ENCODE measurements at regions not wholly inside any gene's neighbourhood (a gene's known extent, or its start where the extent isn't known, plus 50 kb on each side); places are given as distances from the start of the nearest gene placed in this dataset.
A peak's percentile ranks its signal among the peaks of the same experiment; 100 is the strongest.

GRCh38 chr2:126971481-126972278 lies 73.0 kb downstream of the TEX51 start:
- Histone ChIP-seq H3K27ac (replicated peaks) (no peak overlapping the region), H3K4me3 (replicated peaks; ENCODE audit: insufficient read depth, low read length) (peak overlapping the region; percentile 26), H3K27me3 (ENCODE audit: insufficient read depth, poor library complexity, severe bottlenecking) (peaks cover 16% of the 10 kb centered on the region)
- DNase-seq (ENCODE audit: low read depth in 1 of 2, low spot score in 1 of 2): peak; percentile 53 to 69
- TF ChIP-seq GABPA (IDR thresholded peaks at IDR 0.05; ENCODE audit: low read depth) (no peak), SPI1 (IDR thresholded peaks at IDR 0.05; ENCODE audit: borderline replicate concordance, low read depth) (no peak), CTCF (IDR thresholded peaks at IDR 0.05; ENCODE audit: insufficient read depth, low read length) (peak; percentile 58), POLR2AphosphoS5 (IDR thresholded peaks at IDR 0.05; ENCODE audit: low read depth) (no peak), REST (IDR thresholded peaks at IDR 0.05; ENCODE audit: insufficient replicate concordance, low read depth) (no peak)

GRCh38 chr2:126972279-126972626 lies 73.6 kb downstream of the TEX51 start:
- Histone ChIP-seq H3K27me3 (ENCODE audit: insufficient read depth, poor library complexity, severe bottlenecking) (peaks cover 16% of the 10 kb centered on the region), H3K27ac (replicated peaks) (no peak overlapping the region), H3K4me3 (replicated peaks; ENCODE audit: insufficient read depth, low read length) (no peak overlapping the region)
- no peak for TF ChIP-seq GABPA (IDR thresholded peaks at IDR 0.05; ENCODE audit: low read depth)
- TF ChIP-seq CTCF (IDR thresholded peaks at IDR 0.05; ENCODE audit: insufficient read depth, low read length): no peak
- no peak for TF ChIP-seq POLR2AphosphoS5 (IDR thresholded peaks at IDR 0.05; ENCODE audit: low read depth)
- TF ChIP-seq REST (IDR thresholded peaks at IDR 0.05; ENCODE audit: insufficient replicate concordance, low read depth): no peak
- no peak for TF ChIP-seq SPI1 (IDR thresholded peaks at IDR 0.05; ENCODE audit: borderline replicate concordance, low read depth)
- no peak for DNase-seq (ENCODE audit: low read depth in 1 of 2, low spot score in 1 of 2)

- Histone ChIP-seq H3K27me3 (ENCODE audit: insufficient read depth, poor library complexity, severe bottlenecking) (peaks cover 16% of the 10 kb centered on the region), H3K27ac (replicated peaks) (no peak overlapping the region)
Measured at GRCh38 chr2:126973745-126974144, 75.1 kb downstream of the TEX51 start.

More at GRCh38 chr2:126973745-126974144, 75.1 kb downstream of the TEX51 start:
- no peak overlapping the region for H3K4me3 ChIP-seq (replicated peaks; ENCODE audit: insufficient read depth, low read length)
- TF ChIP-seq REST (IDR thresholded peaks at IDR 0.05; ENCODE audit: insufficient replicate concordance, low read depth): no peak
- no peak for TF ChIP-seq GABPA (IDR thresholded peaks at IDR 0.05; ENCODE audit: low read depth)
- no peak for TF ChIP-seq SPI1 (IDR thresholded peaks at IDR 0.05; ENCODE audit: borderline replicate concordance, low read depth)
- TF ChIP-seq POLR2AphosphoS5 (IDR thresholded peaks at IDR 0.05; ENCODE audit: low read depth): no peak
- TF ChIP-seq CTCF (IDR thresholded peaks at IDR 0.05; ENCODE audit: insufficient read depth, low read length): no peak
- no peak for DNase-seq (ENCODE audit: low read depth in 1 of 2, low spot score in 1 of 2)

Measured in HL-60 (cell line).